Fibroblast of skin of right quadriceps (primary cell): ENCODE measurements at regions not wholly inside any gene's neighbourhood (a gene's known extent, or its start where the extent isn't known, plus 50 kb on each side); places are given as distances from the start of the nearest gene placed in this dataset.

Source experiments
- DNase-seq: peaks from one replicate; pipeline ENCODE4 v3.0.0-alpha.2; 2013

DNA sequence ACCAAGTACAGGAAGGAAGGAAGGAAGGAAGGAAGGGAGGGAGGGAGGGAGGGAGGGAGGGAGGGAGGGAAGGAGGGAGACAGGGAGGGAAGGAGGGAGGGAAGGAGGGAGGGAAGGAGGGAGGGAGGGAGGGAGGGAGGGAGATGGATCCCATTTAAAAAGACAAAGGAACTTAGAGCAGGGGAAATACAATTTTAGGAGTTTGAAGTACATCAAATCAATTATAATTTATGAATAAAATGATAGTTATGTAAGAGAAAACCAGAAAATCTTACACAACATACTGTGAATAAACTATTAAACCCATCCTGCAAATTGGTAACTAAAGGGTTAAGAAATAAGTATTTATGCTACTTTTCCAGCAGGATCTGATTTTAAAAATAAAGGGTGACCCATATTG lies 475.9 kb downstream of the HDGFL1 start:
- DNase-seq = no peak

DNA sequence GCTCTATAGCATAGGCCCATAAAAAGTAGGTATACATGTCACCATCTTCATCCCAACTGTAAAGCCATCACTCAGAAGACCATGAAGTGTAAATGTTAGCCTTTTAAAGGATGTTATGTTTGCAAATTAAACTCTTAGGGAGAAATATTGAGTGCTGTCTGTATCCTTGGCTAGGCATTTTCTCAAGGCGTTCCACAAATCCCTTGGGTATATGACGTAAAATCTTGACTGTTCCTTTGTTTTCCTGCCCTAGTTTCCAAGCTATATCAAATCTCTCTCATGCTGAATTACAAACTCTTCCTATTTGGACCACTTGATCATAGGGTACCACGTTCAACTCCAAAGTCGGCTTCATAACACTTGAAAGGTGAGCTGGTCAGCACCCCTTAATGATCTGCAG lies 486.2 kb downstream of the HDGFL1 start:
- no peak for DNase-seq

DNA sequence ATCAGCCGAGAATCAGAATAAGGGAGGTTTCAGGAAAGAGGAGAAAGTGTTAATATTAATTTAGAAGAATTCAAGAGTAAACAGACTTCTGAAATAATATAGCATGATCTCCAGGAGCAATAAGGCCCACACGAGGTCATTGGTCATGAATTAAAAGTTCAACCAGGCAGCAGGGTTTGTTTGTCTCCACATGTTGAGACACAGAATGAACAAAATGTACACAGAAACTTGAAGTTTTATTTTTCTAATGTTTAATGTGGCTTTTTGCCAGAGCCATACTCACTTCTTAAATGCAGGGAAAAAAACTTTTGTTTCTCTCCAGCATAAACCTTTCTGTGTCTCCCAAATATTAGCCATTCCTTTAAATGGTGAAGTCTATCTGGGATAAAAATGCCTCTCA lies 504.5 kb downstream of the HDGFL1 start:
- no peak for DNase-seq

DNA sequence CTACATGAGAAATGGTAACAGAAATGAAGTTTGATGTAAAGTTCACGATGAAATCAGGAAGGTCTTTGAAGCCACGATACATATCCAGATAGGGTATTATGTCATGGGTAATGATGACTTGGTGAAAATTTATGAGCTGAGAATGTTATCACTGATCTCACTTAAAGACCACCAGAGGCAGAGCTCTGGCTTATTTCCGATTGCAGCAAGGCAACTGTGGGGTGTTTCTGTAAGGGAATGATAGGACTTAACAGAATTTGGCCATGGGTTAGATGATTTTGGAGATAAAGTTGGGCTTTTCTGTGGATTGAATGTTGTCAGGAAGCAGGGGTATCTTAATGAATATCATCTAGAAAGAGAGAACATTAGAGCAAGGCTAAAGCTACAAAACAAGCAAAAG lies 508.4 kb downstream of the HDGFL1 start:
- no peak for DNase-seq

DNA sequence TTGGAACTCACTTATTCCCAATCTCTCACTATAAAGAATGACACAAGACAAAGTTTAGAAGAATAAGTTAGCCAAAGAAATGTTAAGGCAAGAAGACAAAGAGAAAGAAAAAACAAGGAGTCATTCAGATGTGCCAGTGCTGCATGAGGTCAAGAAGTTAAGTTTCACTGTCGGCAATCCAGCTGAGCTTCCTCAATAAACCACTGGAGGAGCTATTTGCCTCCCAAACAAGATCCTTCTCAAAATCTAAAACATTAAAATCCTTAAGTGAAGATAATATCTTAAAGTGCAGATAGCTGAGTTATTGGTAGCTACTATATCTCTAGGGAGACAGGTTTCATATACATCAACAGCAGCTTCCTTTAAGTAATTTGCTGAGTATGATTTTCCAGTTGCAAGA lies 512.3 kb downstream of the HDGFL1 start:
- DNase-seq = no peak

DNA sequence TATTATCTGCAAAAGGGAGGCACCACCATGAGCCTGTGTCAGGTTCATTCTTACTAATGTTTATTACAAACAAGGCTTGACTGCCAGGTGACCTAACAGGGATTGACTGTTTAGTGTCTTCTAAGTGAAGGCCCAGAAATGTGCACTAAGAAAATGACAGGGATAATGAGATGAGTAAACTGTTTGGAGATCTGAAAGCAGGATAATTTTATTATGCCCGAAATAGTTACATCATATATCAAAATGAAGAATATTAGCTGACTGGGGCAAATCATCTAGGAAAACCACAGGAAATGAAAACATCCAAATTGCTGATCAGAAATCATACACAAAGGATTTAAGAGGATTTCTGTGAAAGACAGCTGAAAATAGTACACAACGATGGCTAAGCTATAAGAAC lies 516.7 kb downstream of the HDGFL1 start:
- DNase-seq = no peak

DNA sequence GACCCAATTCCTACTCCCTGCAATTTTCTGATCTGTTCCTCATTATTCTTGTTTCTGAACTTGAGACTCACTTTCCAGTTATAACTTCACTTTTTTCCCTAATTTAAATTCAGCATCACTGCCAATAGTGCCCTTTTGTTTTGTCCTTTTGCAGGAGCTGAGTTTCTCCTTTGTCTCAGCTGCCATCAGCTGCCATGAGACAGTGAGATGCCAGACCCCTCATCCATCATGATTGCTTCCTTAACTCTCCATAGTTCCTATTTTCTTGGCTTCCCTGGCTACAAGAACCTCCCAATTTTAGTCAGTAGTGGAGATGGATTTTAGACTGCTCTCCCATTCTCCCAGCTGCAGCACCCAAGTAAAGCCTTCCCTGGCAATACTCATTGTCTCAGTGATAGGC lies 518.1 kb downstream of the HDGFL1 start:
- DNase-seq = no peak

DNA sequence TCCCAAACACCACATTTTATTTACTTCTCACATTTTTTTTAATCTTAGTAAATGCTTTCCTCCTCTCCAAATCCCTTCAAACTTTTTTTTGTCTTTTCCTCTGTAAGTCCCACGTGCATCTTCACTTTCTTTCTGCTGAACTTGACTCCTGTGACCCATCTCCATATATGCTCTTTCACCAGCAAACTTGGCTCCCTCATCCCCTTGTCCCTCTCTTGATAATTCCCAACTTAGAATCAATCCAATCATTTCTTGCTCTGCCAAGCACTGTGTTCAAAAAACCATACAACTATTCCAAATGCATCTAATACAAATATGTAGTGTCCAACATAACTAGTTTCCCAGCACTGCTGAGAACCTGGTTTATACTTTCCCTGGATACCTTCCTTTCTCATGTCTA lies 519.4 kb downstream of the HDGFL1 start:
- no peak for DNase-seq

DNA sequence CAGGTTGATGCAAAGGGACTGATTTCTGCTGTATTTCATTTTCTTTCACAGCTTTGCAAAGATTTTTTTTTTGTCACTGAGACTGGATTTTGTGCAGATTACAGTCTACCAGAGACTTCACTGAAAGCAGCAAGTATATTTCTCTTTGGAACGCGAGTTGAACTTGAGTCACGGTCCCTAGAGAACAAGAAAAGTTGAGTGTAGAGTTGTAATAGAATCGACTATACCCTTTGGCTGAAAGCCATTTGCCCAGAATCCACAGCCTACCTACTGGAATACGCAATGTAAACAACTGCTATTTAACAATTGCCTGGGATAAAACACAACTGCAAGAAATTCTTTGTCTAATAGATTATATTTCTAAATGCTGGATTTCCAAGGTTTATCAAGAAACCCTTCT lies 520.6 kb downstream of the HDGFL1 start:
- DNase-seq = peak; percentile 10

DNA sequence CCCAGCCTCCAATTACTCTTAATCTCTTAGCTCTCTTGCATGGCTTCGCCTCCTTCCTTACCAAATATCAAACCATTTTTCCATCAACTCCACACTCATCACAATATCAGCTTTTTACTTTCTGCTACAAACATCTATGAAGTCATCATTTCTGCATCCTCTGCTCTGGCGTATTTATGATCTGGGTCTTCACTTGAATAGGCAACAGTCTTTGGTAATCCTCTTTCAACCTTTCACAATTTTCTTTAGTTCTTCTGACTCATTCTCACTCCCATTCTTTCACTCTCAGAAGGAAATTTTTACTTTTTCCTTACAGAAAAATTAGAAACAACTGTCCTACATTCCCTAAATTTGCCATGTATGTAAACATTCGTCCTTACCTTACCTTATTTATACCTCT lies 522.4 kb downstream of the HDGFL1 start:
- peak; percentile 71 for DNase-seq

DNA sequence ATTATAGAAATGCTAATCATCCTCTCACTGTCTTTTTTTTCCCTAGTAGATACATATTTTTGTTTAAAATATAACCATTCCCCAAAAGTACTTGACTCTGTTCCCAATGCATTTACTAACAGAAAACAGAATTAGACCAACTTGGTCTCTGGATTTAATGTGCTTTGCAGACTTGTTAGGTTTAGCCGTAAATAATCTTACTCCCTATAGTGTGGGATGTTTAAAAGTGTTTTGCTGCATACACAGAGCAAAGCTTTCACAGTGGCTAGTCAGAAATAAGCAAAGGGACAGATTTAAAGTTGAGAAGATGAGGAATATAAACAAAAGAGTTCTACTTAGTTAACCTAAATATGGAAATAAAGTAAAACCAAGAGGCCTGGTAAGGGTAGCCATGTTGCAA lies 527.5 kb downstream of the HDGFL1 start:
- no peak for DNase-seq

DNA sequence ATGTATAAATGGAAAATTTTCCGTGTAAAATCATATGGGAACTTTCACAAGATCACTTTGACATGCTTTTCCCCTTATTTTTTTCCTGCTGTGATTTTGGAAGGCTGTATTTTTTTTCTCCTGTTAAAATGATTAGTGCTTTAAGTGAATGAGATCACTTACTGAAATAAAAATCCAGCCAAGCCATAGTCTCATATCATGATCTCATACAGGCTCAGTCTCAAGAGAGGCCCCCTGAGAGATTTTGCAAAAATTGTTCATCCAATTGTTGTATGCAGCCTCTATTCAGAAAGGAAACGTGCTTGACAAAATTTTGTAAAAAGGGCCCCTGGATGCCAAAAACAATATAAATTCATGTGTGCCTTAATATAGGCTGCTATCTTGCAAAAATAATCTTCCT lies 528.2 kb downstream of the HDGFL1 start:
- peak; percentile 34 for DNase-seq

DNA sequence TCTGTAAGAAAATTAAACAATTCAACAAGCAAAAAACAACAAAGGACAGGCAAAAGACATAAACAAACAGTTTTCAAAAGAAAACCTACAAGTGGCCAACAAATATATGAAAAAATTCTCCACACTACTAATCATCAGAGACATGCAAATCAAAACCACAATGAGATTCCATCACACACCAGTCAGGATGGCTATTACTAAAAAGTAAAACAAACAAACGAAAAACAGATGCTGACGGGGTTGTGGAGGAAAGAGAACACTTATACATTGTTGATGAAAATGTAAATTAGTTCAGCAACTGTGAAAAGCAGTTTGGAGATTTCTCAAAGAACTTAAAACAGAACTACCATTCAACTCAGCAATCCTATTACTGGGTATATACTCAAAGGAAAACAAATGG lies 537.6 kb downstream of the HDGFL1 start:
- peak; percentile 90 for DNase-seq

DNA sequence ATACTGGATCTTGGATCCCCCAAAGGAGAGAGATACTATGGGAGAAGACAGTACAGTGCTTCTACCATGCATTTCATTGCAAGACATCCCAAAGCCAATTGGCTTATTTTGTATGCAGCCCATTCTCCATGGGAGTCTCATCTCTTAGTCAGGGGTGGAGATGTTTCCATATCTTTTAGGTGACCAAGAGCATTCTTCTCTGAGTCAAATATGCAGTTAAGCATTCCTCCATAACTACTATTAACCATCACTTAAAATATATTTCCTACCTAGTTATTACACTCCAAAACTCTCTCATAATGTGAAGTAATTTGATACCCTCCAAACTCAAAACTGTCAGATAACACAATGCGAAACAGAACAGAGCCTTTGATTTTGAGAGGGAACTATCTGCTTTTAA lies 542.6 kb downstream of the HDGFL1 start:
- peak; percentile 73 for DNase-seq

DNA sequence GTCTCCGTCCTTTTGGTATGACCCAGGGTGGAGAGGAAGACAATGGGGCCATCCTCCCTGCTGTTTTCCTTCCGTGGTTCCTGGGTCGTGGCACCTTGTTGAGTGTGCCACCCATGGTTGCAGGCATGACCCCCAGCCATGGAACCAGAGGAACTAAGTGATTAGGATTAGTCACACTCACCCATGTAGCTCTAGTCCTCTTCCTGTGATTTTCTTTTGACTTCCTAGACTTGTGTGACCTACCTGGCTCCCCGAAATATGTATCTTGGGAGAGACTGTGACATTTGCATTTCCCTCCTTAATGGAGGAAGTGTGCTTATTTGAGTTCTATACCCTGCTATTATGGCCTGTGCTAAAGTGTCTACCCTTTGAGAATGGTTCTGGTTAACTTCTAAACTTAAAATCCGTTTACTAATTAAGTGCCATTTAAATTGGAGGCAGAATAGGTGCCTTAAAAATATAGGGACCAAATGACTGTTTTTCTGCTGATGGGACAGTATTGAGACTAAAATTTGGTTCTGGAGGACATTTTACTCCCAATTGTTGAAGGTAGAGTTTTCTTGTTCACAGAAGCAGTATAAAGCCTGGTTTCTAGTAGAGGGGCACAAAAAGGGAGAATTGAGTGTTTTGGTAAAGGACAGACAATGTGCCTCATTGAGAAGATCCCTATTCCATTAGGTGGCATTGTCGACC lies 545.6 kb downstream of the HDGFL1 start:
- DNase-seq = no peak

DNA sequence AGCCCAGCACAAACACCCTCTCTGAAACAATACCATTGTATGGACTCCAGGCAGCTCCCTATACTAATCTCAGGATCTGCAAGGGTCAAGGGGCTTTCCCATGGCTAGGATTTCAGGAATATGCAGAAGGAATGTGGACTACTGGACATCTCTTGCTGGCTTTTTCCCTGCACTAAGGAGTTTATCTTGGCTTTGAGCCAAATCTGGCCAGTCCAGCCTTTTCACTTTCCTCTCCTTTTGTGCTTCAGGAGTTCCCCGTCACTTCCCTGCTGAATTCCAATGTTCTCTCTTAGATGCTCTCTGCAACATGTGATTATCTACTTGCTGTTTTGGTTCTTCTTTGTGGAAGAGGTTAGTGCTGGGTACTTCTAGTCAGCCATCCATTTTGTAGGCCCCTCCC lies 568.2 kb downstream of the HDGFL1 start:
- no peak for DNase-seq

DNA sequence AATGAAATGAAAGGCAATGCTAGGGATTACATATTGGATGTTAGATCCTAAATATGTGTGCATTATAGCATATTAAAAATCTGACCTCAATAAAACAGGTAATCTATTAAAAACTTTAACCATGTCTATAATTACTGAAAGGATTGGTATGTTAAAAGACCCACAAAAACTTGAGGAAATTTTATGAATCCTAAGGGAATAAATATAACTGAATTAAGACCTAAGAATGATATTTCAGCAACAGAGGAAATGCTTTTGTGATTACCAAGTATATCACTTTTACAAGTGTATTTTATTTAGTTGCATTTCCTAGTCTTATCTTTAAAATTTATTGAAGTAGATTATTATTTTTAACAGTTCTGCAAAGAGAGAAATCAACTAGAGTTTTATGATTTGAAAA lies 571.5 kb downstream of the HDGFL1 start:
- peak; percentile 57 for DNase-seq

DNA sequence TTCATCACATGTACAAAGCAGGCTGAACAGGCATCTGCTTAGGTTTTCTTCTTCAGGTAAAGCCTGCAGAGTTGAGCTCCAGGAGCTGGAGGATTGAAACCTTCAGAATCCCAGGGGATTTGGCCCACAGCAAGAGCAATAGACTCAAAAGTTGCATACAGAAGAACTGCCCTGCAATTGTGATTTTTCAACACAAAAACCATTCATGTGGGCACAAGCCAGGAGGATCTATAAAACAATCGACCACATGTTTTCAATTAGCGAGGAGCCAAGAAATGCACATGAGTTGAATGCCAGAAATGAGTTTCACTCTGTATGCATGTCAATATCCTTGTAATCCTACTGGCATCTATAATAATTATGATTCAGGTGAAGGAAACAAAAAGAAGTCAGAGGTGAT lies 576.4 kb downstream of the HDGFL1 start:
- DNase-seq = peak; percentile 61

DNA sequence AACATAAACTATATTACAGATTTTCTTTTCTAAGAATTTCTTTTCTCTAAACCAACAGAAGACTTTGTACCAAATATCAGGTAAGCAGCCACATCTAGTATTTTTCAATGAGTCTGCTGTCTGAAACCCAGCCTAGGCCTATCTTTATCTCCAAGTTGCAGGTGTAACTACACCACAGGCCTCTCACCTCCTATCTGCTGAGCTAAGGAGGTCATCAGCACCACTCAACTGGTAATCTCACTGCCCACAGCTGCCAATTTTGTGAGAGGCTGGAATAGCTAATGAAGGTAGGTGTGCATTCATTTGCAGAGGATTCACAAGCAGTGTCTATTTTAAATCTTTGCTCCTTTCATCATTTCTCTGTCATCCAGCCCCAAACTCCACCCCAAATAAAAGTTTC lies 584.8 kb downstream of the HDGFL1 start:
- no peak for DNase-seq

DNA sequence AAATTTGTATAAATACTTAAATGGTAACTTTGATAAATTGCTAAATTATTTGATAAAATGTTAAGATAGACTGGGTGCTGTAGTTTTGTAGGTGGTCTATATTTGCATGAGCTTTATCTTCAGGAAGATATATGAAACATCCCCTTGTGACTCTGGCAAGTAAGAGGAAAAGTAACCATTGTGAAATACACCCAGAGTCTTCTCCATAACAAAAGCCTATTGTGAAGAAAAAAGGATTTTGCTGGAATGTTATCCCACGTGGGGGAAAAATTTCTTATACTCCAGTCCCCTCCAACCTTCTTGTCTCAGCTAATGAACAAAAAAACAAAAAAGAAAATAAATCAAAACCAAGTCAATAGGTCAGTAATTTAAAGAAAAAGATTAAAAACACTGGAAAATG lies 600.7 kb downstream of the HDGFL1 start:
- DNase-seq = no peak

DNA sequence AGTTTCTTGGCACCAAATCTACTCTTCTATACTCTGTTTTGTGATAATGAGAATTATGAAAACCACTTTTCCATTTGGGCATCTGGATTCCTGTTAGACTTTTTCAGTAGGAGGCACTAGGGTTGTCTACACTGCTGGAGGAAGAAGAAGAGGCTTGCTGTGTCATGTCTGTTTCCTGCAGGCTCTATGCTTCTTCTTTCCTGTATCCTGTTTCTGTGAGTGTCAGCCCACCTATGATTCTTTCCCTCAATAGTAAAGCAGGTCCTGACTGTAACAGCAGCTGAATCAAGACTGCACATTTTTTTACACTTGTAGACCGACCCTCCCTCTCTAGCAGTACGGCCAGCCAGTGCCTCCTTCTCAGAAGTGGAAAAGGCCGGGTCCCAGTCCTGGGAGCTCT lies 603.9 kb downstream of the HDGFL1 start:
- no peak for DNase-seq

DNA sequence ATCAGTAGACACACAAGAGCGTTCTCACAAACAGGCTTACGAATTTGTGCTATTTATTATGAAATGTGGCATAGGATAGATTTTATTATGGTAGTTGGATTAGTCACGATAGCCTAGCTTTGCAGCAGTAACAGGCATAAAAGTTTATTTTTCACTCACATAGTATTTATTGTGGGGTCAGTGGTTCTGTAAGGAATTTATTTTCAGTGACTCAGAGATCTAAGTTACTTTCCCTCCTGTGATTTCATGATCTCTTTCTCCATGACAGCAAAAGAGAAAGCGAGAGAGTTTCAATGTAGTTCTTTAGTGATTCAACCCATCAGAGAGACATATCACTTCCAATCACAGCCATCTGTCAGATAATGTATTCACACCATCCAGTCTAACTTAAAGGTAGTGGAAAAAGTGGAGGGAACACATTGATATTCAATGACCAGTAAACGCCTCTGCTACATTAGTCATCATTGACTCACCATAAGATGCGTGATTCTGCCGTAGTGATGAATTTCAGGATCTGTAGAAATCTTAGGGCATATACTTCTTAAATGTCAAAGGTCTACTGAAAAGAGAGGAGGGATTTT lies 605.5 kb downstream of the HDGFL1 start:
- peak; percentile 94 for DNase-seq

DNA sequence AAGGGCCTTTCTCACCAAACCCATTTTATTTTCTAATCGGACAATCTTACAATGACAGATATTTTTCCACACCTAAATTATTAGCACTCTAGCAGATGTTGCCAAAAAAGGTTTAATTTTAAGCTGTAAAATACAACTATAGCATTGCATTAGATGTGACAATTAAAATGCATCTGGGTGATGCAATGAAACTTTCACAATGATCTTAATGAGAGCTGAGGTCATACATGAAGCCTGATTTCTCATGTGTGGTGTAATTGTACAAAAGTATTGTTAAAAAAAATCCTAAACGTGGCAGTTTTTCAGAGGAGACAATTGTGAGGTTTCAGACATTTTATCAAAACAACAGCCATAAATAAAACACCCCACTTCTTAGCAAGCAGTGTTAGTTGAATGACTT lies 606.0 kb downstream of the HDGFL1 start:
- DNase-seq = peak; percentile 68

DNA sequence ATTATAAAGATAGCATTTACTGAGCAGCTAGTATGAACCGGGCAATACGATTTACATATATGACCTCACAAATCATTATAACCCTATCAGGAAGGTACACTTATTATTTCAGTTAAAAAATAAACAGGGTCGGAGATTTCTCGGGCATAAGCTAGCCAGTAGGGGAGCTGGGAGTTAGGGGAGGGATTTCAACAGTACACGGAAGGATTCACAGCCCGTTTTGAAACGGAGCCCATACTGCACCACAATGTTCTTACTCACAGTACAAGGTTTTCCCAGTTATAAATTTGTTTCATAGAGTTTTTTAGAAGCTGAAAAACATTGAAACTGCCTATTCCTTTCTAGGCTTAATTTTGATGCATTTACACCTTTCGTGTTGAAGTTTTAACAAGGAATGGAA lies 607.1 kb downstream of the HDGFL1 start:
- no peak for DNase-seq

DNA sequence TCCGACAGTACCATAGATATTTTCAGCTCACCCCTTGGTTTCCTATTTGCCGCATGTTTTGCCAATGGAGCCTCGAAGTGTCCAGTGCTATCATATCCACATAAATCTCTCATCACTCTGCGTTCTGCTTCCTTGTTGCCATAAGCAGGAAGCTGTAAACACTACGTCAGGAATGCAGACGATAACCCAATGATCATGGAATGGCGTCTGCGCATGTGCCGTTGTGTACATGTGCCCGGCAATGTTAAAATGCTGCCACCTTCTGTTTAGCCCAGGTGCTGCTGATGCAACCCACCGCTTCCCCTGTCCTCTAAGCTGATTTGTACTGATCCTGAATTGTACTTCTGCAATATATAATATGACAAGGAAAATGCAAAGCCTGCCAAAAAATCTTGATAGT lies 607.5 kb downstream of the HDGFL1 start:
- peak; percentile 15 for DNase-seq
